ENCODE measurements at regions not wholly inside any gene's neighbourhood (a gene's known extent, or its start where the extent isn't known, plus 50 kb on each side); places are given as distances from the start of the nearest gene placed in this dataset.

DNA sequence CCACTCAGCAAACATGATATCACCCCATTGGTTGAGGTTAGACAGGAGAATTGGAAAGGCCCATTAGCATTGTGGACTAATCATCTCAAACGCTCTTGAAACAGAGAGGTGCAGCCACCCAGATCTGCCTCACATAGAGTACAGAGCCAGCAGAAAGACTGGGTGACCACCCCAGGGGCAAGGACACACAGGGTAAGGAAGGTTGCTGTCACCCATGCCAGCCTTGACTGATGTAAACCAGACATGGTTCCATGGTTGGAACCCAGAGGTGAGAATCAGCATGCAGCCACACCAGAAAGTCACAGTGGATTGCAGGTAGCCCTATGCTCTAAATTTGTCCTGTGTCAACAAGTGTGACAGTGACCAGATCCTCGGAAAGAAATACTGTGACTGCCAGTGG is 1268.8 kb downstream of the EFNB2 start:
- no peak for DNase-seq

DNA sequence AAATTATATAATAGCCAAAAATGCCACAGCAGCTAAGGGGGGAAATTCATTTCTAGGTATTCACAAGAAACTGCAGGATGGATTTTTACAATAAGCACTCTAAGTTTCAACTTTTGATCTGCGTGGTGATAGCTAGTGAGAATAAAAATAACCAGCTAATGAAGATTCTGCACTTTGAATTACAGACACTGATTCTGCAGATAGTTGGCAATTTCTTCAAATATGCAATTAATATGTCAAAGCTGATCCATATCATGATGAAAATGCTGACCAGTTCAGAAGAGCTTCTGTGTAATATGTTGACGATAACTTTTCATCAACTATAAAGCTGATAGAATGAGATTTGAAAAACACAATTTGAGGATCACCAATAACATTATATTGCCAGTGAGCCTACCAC is 1272.9 kb downstream of the EFNB2 start:
- no peak for DNase-seq

DNA sequence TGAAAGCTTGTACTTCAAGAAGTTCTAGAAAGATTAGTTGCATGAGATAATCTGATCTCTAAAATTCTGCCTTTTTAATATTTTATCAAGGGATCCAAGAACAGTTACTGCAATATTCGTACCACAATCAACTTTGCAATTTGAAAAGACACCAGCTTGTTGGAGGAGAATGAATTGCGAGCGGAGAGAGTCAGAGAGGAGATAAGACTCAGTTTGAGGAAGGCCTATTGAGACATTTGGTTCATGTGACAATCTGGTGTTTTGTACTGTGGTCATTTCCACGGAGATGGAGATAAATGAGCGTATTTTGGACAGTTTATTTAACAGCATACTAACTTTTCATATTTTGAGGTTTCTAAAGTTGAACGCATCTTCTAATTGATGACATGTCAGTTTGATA is 1276.0 kb downstream of the EFNB2 start:
- no peak for DNase-seq

DNA sequence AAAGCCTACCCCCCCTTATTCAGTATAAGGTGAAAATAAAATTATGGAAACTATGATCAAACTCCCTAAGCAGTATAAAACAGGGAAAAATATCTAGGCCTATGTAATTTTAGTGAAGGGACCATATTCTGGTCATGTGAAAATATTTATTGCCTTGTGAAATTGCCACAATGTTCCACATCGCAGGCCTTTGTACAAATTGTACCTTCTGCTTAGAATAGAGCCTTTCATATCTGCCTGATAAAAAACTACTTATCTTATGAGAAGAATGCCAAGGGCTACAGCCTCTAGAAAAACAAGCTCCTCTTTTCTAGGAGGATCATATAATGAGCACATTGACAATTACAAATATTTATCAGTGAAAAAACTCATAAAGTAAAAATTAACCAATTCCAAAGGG is 1280.0 kb downstream of the EFNB2 start:
- DNase-seq: no peak

DNA sequence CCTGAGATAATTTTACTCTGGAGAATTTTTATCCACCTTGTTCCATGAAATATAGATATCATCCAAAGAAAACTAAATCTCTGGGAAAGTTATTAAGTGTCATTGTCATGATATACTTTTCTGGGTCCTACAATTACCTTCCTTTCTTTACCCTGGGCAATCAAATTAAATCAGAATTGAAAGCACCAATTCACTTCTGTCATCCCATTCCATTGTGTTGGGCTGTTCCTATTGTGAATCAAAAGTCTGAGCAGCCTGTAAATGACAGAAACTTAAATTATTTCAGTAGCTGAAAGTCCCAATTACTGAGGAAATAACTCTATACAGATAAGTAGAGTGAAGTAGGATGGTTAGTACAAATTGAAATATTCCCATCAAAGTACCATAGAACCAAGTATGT is 1284.2 kb downstream of the EFNB2 start:
- no peak for DNase-seq

DNA sequence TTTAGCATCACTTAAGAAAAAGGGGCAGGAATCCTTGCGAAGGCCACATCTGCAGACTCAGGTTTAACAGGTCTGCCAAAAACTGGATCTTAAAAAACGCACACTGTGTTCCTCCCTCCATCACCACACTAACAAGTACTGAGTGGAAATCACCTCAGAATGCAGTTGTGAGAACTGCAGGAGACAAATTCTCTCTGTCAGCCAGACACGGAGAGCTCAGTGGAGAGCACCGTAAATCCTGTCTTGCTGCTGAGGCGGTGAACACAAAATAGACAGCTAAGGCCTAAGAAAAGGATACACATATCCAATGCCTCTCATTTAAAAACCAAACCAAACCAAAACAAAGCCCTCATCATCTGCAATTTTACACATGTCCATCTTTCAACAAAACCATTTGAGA is 1287.6 kb downstream of the EFNB2 start:
- no peak for DNase-seq

DNA sequence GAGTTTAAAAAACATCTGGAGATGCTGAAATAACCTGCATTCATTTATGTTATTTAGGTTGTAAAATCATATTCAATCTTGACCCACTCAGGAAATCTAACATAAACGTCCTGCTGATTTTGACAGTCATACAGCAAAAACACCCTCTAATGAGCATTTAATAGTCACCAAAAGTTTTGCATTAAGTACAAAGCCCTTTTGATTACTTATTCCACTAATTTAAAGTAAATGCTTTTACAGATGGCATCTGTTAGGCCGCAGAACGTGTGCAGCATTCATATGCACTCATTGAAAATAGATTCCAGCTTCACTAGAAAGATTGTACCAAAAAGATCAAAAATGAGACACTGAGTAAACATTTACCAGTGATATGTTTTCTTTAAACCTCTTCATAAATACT is 1295.1 kb downstream of the EFNB2 start:
- DNase-seq: no peak

DNA sequence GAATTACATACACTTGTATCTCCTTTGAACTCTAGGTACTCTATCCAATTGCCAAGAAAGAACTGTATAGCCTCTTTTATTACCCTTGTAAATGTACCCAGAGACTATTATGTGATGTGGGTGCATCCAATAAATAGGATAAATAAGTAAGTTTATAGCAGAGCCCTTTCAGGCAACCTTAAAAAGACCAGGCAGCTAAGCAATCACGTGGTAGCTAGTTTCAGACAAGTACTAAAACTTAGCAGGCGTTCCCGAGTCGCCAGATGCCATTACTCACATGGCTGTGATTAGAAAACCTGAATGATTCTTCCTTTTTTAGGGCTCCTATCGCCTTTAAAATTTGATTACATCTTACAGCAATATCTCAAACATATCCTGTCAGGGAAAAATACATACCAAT is 1303.0 kb downstream of the EFNB2 start:
- peak; percentile 11 for DNase-seq

DNA sequence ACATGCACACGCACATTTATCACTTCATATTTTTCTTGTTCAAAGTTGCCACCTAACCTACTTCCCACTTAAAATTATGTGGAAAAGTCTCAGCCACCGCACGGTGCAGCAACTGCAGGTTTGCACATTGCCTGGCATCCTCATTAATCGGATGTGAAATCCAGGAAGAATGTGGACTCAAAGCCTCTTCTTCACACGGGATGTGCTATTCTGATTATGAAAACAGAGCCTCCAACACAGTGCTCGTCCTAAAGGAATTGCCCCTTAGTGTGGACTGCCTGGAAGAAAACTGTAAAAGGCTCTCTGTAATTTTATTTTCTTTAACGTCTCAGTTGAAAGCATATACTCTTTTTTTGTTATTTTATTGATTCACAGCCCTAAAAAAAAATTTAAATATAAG is 1303.5 kb downstream of the EFNB2 start:
- DNase-seq: peak; percentile 2

DNA sequence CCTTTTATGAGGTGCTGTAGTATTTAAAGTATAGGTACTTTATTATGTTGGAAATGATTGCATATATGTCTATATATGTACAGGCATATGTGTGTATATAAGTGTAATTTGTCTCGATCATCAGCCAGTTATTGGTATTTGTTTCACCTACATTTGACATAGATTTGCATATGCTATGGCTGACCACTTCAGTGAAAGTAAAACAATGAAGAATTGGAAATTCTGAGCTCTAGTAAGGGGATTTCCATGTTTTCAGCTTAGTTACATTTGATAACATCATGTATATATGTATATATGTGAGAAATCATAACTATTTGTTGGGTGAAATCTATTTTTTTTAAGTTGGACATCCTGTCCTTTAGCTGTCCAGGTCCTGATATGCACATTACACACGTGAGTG is 1303.9 kb downstream of the EFNB2 start:
- no peak for DNase-seq

DNA sequence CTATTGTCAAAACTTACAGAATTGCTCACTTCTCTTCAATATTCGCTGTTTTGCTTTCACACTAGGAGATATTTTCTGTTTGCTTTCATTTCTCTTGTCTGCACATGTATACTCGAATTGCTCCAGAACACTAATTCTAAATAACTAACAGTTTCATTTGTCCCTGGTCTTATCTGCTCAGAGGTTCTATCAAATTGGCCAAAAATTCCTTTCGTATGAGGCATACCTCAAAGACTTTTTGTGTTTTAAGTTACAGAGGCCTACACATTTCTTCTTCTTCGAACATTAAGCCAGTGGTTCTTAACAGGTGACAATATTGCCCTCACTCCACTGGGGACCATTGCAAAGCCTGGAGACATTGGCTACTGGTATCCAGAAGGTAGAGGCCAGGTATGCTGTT is 1314.6 kb downstream of the EFNB2 start:
- peak; percentile 7 for DNase-seq

DNA sequence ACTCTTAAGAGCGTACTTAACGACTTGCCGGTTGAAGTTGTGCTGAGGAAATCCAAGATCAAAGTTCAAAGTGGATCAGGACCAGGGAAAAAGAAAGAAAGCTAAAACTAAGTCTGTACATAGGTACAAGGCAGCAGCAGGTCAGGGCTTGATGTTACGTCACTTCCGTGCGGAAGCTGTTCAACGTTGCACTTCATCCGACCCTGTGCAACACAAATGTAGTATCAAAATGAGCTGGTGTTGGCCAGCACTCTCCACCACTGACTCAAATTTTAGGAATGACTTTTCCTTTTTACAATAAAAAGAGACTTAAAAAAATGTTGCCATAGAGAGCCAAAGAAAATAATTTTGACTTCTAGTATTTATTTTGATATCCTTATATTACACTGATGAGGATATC is 1315.4 kb downstream of the EFNB2 start:
- peak; percentile 58 for DNase-seq

DNA sequence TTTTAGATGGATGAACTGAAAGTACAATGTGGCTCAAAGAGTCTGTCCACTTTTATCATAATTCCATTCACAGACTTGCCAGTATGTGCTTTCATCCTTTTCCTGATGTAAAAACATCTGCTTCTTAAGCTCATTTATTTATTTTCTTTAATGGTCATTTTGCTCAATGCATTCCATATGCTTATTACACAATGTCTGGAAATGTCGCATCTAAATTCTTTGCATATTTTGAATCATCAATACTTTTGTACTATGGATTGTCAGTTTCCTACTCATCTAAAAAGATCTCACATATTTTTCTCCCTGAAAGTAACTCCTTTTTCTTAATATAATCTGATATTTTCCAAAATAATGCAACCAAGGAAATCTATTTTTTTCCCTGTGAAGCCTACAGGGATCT is 1315.8 kb downstream of the EFNB2 start:
- DNase-seq: peak; percentile 83

DNA sequence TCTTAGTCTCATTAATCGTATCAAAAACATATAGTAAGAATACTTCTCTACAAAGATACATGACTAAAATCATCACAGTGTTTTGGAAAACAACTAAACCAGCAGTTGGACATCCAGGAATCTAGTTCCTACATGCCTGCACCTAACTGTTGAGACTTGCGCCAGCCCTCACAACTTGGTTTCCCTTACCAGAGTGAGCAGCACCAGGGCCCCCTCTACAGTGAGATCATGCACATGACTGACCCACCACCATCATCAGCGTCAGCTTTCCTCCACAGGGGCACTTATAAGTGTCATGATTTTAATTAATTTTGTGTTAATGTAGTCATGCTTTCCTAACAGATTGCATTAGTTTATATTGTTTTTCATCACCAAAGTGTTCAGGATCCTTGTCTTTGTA is 1322.0 kb downstream of the EFNB2 start:
- DNase-seq: no peak

DNA sequence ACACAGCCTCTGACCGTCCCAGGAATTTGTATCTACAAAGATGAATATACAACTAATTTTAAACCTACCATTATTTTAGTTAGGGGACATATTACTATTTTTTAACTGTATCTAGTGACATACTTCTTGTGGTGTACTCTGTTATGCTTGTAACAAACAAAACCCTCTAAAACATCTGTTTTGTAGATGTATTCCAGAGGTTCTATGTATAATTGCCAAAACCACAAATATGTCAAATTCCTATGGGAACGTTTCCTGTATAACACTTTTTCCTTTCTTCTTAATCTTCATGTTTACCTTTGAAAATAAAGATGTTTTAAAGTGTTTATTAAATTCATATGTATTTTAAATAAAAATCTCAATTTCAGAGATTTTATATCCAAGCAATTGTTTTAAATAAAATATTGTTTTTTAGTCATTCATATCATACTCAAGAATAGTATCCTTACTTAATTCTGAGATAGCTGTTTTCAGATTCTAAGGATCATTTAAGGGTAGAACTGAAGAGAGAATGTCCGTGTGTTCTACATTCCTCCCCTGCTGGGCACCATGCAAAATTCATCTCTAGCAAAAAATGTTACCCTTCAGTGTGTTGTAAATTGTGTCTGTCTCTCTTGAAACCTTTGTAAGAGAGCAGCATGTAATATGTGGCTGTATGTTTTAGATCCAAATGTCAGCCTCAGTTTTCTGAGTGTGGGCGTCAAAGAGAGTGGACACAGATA is 1327.7 kb downstream of the EFNB2 start:
- DNase-seq: peak; percentile 44

DNA sequence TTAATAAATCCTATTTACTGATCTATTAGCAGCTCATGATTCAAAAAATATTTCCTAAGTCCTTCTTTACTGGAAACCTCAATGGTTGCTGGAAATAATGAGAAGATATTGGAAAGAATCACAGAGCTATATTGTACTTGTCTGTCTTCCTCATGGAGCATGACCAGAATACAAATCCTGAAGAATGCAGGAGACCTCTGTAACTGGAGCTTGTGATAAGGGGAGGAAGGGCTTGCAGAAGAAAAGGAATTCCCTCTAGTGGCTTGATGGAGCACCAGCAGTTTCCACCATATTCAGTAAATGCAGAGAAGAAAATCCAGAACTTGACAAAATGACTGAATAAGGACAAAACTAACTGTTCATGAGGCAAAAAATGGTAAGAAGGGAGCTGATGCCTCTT is 1333.1 kb downstream of the EFNB2 start:
- DNase-seq: peak; percentile 58

DNA sequence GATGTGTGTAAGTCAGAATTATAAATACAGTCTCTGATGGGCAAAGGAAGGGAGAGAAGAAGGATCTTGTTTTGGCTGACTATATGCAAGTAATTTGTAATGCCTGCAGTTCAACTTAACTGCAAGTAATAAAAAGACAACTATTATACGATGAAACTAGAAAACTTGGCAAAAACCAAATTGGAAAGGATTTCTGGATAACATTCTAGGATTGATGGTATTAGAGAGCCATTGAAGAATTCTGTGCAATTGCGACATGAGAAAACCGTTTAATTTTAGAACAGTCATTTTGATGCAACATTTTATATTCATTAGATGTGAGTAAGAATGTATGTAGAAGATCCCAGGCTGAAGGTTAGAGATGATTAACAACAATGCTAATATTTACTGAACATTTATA is 1334.1 kb downstream of the EFNB2 start:
- no peak for DNase-seq

DNA sequence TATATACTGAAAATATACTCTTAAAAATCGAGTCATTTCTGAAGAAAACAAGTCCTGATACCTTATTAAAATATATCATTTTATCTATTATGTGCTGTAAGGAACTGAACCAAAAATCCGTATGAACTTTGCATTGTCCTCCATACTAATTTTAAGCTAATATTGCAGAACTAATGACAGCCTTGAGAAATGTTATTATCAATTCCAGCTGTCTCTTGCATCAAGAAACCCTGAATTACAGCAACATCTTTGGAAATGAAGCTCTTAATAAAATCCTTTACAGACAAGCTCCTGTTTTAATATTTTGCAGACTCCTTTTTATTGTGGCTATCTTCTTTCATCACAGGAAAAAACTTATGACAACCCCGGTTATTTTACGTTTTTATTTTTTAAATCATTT is 1335.3 kb downstream of the EFNB2 start:
- DNase-seq: peak; percentile 19

DNA sequence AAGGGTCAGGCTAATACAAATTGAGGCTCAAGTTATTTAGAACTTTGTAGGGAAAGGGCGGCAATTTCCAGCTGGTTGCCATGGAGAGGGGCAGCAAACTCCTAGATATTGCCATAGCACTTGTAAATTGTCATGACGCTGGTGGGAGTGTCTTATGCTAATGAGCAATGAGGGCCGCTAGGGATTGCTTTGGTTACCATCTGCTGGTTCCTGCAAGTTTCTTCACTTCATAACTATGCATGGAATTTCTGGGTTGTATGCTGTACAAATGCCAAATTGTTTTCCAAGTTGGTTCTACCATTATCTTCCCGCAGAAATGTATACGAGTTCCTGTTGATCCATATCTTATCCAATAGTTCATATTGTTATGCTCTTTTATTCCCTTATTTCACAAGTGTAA is 1339.4 kb downstream of the EFNB2 start:
- peak; percentile 80 for DNase-seq

DNA sequence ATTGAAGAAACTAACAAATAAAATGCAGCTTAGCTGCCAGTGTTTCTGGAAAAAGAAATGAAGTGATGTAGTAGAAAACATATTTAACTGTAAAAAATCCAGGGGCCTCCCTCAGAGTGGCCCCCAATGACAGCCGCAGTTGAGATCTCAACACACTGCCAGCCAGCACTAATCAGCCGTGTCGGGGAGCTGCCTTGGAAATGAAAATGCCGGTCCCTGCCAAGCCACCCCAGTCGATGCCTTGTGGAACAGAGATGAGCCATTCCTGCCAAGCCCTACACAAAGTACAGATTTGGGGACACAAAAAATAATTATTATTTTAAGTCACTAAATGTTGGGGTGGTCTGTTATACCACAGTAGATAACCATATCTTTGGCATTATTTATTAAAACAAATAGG is 1342.4 kb downstream of the EFNB2 start:
- no peak for DNase-seq

DNA sequence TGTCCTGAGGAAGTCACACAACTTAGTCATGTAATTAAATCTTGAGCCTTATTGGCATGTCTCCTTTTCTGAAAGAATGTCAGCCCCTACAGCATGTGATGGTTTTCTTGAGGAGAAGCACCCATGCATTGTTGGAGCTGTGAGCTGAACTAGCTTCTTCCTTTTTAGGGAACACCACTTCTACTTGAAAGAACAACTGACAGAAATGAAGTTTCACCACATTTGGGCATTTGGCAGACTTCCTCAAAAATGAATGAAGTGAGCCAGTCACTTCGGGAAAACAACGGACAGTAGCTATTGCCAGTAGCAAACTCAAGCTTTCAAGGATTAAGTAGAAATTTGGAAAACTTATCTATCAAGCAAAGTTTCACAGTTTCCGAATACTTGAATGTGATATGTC is 1351.3 kb downstream of the EFNB2 start:
- DNase-seq: no peak

DNA sequence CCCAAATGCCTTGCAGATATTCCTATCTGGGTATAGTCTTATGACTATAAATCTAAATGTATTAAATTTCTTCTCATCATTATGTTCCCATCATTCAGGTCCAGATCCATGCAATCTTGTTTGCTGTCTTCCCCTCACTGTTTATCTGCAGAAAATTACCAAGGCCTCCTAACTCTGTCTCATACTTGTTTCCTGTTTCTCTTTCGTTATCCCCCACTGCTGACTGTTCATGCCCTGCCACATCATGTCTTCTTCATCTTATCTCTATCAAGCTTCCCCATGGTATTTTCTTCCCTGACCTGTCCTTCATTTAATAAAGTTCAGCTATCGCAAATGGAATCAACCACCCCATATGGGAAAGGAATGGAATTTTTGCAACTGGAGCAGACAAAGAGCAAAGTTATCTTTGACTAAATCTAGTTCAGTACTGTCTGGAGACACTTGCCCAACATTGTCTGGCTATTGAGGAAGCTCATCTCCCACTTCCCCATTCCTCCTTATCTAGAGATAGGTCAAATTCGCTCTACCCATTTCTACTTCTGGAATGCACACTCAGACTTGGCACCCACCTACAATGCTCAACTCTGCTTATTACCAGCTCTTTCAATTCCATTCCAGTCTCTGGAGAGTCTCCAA is 1358.1 kb downstream of the EFNB2 start:
- DNase-seq: peak; percentile 32

DNA sequence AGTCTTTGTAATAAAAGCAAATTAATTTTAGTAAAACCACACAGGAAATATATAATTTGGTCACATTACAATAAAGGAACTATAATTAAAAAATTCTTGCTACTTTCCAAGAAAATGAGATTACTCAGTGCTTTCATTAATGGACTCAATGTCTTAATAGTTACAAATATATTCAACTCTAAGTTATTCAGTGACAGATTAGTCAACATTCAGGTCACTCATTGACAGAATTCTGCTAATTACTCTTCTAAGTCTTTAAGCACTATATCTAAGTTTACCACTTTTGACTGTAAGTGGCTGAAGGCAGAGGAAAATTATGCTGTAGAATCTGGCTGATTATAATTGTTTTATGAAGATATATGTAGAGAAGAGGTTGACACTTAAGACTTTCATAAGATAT is 1365.0 kb downstream of the EFNB2 start:
- DNase-seq: no peak

DNA sequence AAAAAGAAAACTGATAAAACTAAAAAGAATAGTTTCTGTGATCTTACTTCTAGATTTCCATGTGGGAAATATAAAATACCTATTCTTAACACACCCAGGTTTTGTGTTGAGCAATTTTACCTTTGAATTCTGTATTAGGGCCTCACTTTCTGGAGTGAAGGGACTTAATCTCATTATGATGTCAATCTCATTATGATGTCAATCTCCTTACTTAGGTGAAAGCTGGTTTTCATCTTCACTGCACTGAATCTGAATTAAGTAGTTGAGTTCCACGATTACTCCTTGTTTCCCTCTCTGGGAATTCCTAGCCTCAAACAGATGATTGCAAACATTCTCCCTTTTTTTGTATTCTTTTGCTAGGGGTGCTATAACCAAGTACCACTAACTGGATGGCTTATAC is 1367.2 kb downstream of the EFNB2 start:
- no peak for DNase-seq

DNA sequence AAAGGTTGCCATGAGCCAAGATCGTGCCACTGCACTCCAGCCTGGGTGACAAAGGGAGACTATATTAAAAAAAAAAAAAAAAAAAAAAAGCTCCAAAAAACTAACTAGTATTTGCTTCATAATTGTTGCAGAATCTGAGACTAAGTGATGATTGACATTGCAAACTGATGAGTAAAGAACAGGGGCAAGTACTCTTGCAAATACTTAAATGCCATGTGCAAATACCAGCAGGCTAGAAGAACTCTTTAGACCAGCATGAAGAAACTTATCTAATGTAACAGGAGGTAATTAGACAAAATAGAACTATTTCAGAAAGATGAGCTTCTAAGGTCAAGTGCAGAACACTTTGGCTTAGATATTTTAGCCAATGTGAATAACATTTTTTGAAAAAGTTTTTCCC is 1368.1 kb downstream of the EFNB2 start:
- no peak for DNase-seq
